ENCODE measurements at regions not wholly inside any gene's neighbourhood (a gene's known extent, or its start where the extent isn't known, plus 50 kb on each side); places are given as distances from the start of the nearest gene placed in this dataset.

- Histone ChIP-seq H3K9me3 (ENCODE audit: control insufficient read depth in 4 of 4, low read length in 3 of 4) (no peaks in the 10 kb centered on the region), H3K27ac (ENCODE audit: low read depth in 1 of 2, low read length in 2 of 2) (no peak overlapping the region), H3K9ac (ENCODE audit: low read depth in 1 of 2, low read length in 2 of 2) (no peak overlapping the region), H3K4me1 (ENCODE audit: control insufficient read depth in 4 of 4, insufficient read depth in 4 of 4, low read length in 3 of 4) (no peaks in the 10 kb centered on the region), H3K36me3 (ENCODE audit: control insufficient read depth in 4 of 4, insufficient read depth in 3 of 4, low read depth in 1 of 4, low read length in 3 of 4) (no peaks in the 10 kb centered on the region), H3K27me3 (ENCODE audit: control insufficient read depth in 4 of 4, insufficient read depth in 4 of 4, low read length in 3 of 4) (peaks cover 0 to 3% (median 0%) of the 10 kb centered on the region in 4 donors), H3K4me3 (ENCODE audit: low read depth in 1 of 3, low read length in 3 of 3) (no peak overlapping the region)
- WGBS: 92% methylated on average over 11 of the region's 11 CpGs
- no peak for DNase-seq (ENCODE audit: low spot score)
- TF ChIP-seq FOXA2 (IDR thresholded peaks at IDR 0.05): no peak
- no peak for TF ChIP-seq YY1 (IDR thresholded peaks at IDR 0.05)
- TF ChIP-seq NR2F2 (IDR thresholded peaks at IDR 0.05): no peak
- TF ChIP-seq REST (IDR thresholded peaks at IDR 0.05): no peak
- TF ChIP-seq EGR1 (IDR thresholded peaks at IDR 0.05; ENCODE audit: low read depth in 2 of 2): no peak
- no peak for TF ChIP-seq RXRA (IDR thresholded peaks at IDR 0.05)
- TF ChIP-seq MAX (IDR thresholded peaks at IDR 0.05): no peak
- no peak for TF ChIP-seq HNF4G (IDR thresholded peaks at IDR 0.05)
- no peak for TF ChIP-seq RAD21 (IDR thresholded peaks at IDR 0.05)
- no peak for TF ChIP-seq CTCF (IDR thresholded peaks at IDR 0.05; ENCODE audit: low read depth, low read length, missing input control)
- no peak for TF ChIP-seq FOXA1 (IDR thresholded peaks at IDR 0.05)
- no peak for TF ChIP-seq HNF4A (conservative IDR thresholded peaks at IDR 0.05)
Measured at GRCh38 chr17:5841862-5842261, 228.3 kb upstream of the WSCD1 start.

- Histone ChIP-seq H3K9ac (ENCODE audit: low read depth in 1 of 2, low read length in 2 of 2) (no peak overlapping the region), H3K4me3 (ENCODE audit: low read depth in 1 of 3, low read length in 3 of 3) (no peak overlapping the region), H3K27me3 (ENCODE audit: control insufficient read depth in 4 of 4, insufficient read depth in 4 of 4, low read length in 3 of 4) (peaks cover 0 to 3% (median 0%) of the 10 kb centered on the region in 4 donors), H3K27ac (ENCODE audit: low read depth in 1 of 2, low read length in 2 of 2) (no peak overlapping the region), H3K9me3 (ENCODE audit: control insufficient read depth in 4 of 4, low read length in 3 of 4) (no peaks in the 10 kb centered on the region), H3K36me3 (ENCODE audit: control insufficient read depth in 4 of 4, insufficient read depth in 3 of 4, low read depth in 1 of 4, low read length in 3 of 4) (no peaks in the 10 kb centered on the region), H3K4me1 (ENCODE audit: control insufficient read depth in 4 of 4, insufficient read depth in 4 of 4, low read length in 3 of 4) (no peaks in the 10 kb centered on the region)
- TF ChIP-seq CTCF (IDR thresholded peaks at IDR 0.05; ENCODE audit: low read depth, low read length, missing input control) (no peak), ZBTB33 (IDR thresholded peaks at IDR 0.05) (no peak), GABPA (IDR thresholded peaks at IDR 0.05 in 1 of 2, conservative IDR thresholded peaks at IDR 0.05 in 1 of 2) (no peak), RXRA (IDR thresholded peaks at IDR 0.05) (no peak), RAD21 (IDR thresholded peaks at IDR 0.05) (no peak), HNF4A (conservative IDR thresholded peaks at IDR 0.05) (no peak), SP1 (IDR thresholded peaks at IDR 0.05) (no peak), TAF1 (conservative IDR thresholded peaks at IDR 0.05) (no peak)
- DNase-seq (ENCODE audit: low spot score): no peak
- 92% methylated on average over 14 of the region's 14 CpGs for WGBS
Measured at GRCh38 chr17:5843366-5844026, 226.7 kb upstream of the WSCD1 start.
